ENCODE measurements at regions not wholly inside any gene's neighbourhood (a gene's known extent, or its start where the extent isn't known, plus 50 kb on each side); places are given as distances from the start of the nearest gene placed in this dataset.

DNA sequence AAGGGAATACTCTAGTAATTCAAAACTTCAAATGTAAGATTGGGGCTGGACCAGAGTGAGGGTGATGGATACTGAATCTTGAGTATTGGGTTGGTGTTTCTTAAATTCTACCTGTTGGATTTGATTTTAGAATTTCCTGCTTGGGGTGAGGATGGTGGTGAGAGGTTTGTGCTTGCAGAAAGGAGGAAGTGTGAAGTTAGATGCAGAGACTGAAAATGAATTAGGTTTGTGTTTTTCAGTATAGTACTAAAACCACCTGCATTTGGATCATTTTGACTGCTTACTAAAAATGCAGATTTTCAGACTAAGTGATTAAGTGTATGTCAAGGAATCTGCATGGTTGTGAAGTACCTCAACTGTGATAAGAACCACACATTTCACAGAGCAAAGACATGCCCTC, 131.5 kb upstream of the CENPE start:
- H3K9ac ChIP-seq (ENCODE audit: control insufficient read depth, insufficient read depth, low read length): no peak overlapping the region
- in situ Hi-C loops (cut with MboI): no loop called here
- H3K36me3 ChIP-seq (ENCODE audit: control insufficient read depth in 2 of 2, insufficient read depth in 2 of 2, low read length in 1 of 2): no peaks in the 10 kb centered on the region
- no peak overlapping the region for H3K4me2 ChIP-seq (ENCODE audit: control insufficient read depth, insufficient read depth)
- H4K20me1 ChIP-seq (ENCODE audit: control insufficient read depth, insufficient read depth): no peaks in the 10 kb centered on the region
- no peaks in the 10 kb centered on the region for H3K79me2 ChIP-seq (ENCODE audit: control insufficient read depth, insufficient read depth, low read length)
- ATAC-seq (no peak), DNase-seq (ENCODE audit: low read depth, low spot score) (no peak), FAIRE-seq (no peak)
- no TSS peak for BruUV-seq (replicated peaks)
- no peak overlapping the region for H3K27ac ChIP-seq (ENCODE audit: control insufficient read depth, insufficient read depth)
- RAD21 ChIA-PET (ENCODE audit: unreplicated experiment): no interaction called here
- H3K9me3 ChIP-seq (replicated peaks; ENCODE audit: control insufficient read depth, insufficient read depth, low read length): no peaks in the 10 kb centered on the region
- no peaks in the 10 kb centered on the region for H3K27me3 ChIP-seq (replicated peaks in 1 of 2; ENCODE audit: control insufficient read depth in 2 of 2, insufficient read depth in 2 of 2, low read length in 1 of 2)
- TF ChIP-seq MTA2 (IDR thresholded peaks at IDR 0.05; ENCODE audit: low read depth) (no peak), SP1 (IDR thresholded peaks at IDR 0.05; ENCODE audit: low read depth, low read length) (no peak), RCOR1 (conservative IDR thresholded peaks at IDR 0.05; ENCODE audit: low read depth, low read length) (no peak), CREB1 (IDR thresholded peaks at IDR 0.05; ENCODE audit: low read depth) (no peak), CEBPB (IDR thresholded peaks at IDR 0.05; ENCODE audit: borderline replicate concordance in 1 of 2, low read depth in 2 of 2, low read length in 2 of 2) (no peak), SRF (IDR thresholded peaks at IDR 0.05; ENCODE audit: low read depth in 2 of 2, low read length in 2 of 2) (no peak), CBX5 (IDR thresholded peaks at IDR 0.05; ENCODE audit: low read depth) (no peak), MTA3 (IDR thresholded peaks at IDR 0.05; ENCODE audit: borderline replicate concordance, low read length) (no peak), STAT1 (conservative IDR thresholded peaks at IDR 0.05) (no peak), SIX5 (IDR thresholded peaks at IDR 0.05; ENCODE audit: low read depth, low read length, severe bottlenecking) (no peak), ZZZ3 (IDR thresholded peaks at IDR 0.05; ENCODE audit: control insufficient read depth, insufficient read length, low read depth) (no peak), NR2C2 (IDR thresholded peaks at IDR 0.05; ENCODE audit: borderline replicate concordance, control insufficient read depth, insufficient read length, low read depth) (no peak), PKNOX1 (IDR thresholded peaks at IDR 0.05) (no peak), NRF1 (conservative IDR thresholded peaks at IDR 0.05; ENCODE audit: low read depth, low read length) (no peak), PAX8 (IDR thresholded peaks at IDR 0.05) (no peak), POLR2A (IDR thresholded peaks at IDR 0.05; ENCODE audit: low read depth, low read length) (no peak), ZBTB11 (CRISPR knock-in tag; IDR thresholded peaks at IDR 0.05) (no peak), ASH2L (IDR thresholded peaks at IDR 0.05; ENCODE audit: borderline replicate concordance, low read depth) (no peak), HDAC6 (IDR thresholded peaks at IDR 0.05; ENCODE audit: unreplicated experiment) (no peak)
- TF ChIP-seq, protein P1, sequence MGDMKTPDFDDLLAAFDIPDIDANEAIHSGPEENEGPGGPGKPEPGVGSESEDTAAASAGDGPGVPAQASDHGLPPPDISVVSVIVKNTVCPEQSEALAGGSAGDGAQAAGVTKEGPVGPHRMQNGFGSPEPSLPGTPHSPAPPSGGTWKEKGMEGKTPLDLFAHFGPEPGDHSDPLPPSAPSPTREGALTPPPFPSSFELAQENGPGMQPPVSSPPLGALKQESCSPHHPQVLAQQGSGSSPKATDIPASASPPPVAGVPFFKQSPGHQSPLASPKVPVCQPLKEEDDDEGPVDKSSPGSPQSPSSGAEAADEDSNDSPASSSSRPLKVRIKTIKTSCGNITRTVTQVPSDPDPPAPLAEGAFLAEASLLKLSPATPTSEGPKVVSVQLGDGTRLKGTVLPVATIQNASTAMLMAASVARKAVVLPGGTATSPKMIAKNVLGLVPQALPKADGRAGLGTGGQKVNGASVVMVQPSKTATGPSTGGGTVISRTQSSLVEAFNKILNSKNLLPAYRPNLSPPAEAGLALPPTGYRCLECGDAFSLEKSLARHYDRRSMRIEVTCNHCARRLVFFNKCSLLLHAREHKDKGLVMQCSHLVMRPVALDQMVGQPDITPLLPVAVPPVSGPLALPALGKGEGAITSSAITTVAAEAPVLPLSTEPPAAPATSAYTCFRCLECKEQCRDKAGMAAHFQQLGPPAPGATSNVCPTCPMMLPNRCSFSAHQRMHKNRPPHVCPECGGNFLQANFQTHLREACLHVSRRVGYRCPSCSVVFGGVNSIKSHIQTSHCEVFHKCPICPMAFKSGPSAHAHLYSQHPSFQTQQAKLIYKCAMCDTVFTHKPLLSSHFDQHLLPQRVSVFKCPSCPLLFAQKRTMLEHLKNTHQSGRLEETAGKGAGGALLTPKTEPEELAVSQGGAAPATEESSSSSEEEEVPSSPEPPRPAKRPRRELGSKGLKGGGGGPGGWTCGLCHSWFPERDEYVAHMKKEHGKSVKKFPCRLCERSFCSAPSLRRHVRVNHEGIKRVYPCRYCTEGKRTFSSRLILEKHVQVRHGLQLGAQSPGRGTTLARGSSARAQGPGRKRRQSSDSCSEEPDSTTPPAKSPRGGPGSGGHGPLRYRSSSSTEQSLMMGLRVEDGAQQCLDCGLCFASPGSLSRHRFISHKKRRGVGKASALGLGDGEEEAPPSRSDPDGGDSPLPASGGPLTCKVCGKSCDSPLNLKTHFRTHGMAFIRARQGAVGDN (IDR thresholded peaks at IDR 0.05): no peak
- no peak overlapping the region for H2AFZ ChIP-seq (ENCODE audit: control insufficient read depth, low read depth, low read length)
- SMC1A ChIA-PET (ENCODE audit: uncharacterized antibody, unreplicated experiment): no interaction called here
- POLR2A ChIA-PET: no interaction called here
- intact Hi-C loops (cut with micrococcal nuclease; ENCODE audit: unreplicated experiment): no loop called here
- no peak overlapping the region for H3K4me3 ChIP-seq
- no peaks in the 10 kb centered on the region for H3K4me1 ChIP-seq (ENCODE audit: control insufficient read depth, insufficient read depth, low read length)
- CTCF ChIA-PET: no interaction called here

Data from GM12878 (cell line).